HAP-1 (cell line): ENCODE measurements at regions not wholly inside any gene's neighbourhood (a gene's known extent, or its start where the extent isn't known, plus 50 kb on each side); places are given as distances from the start of the nearest gene placed in this dataset.
"Not testable (repeated sequence)": the region's sequence is repeated elsewhere in the genome, so short reads cannot be mapped to it uniquely, and the experiment has no call there.

Source experiments
- DNase-seq, 2 experiments: peaks; one replicate each; pipeline ENCODE4 v3.0.0-alpha.2; 2016 to 2020; ENCODE audit warnings: low spot score in 2 of 2
- H3K27me3 ChIP-seq: fragments of 250-450 bp; sonication (Bioruptor Pico); 2 replicates; pipeline ENCODE4 v1.5.1; 2020; ENCODE audit warnings: low read depth, mild to moderate bottlenecking, moderate library complexity
- H3K36me3 ChIP-seq: fragments of 250-450 bp; sonication (Bioruptor Pico); replicated peaks from 2 replicates; pipeline ENCODE4 v1.5.1; 2020; ENCODE audit warnings: mild to moderate bottlenecking
- H3K4me1 ChIP-seq: fragments of 250-450 bp; sonication (Bioruptor Pico); 2 replicates; pipeline ENCODE4 v1.5.1; 2020; ENCODE audit warnings: mild to moderate bottlenecking
- H3K4me3 ChIP-seq: fragments of 250-450 bp; sonication (Bioruptor Pico); 2 replicates; pipeline ENCODE4 v1.5.1; 2020; ENCODE audit warnings: mild to moderate bottlenecking, moderate library complexity
- H3K9me3 ChIP-seq: fragments of 250-450 bp; sonication (Bioruptor Pico); 2 replicates; pipeline ENCODE4 v1.5.1; 2020; ENCODE audit warnings: mild to moderate bottlenecking, moderate library complexity
- in situ Hi-C: fragments of 300-500 bp; cut with MboI; formaldehyde crosslinking; loops from 3 replicates; pipeline ENCODE4 v1.14.3; 2020; ENCODE audit warnings: low sequenced_read_pairs, inconsistent platforms, mixed read lengths

- Histone ChIP-seq H3K9me3 (no peaks in the 10 kb centered on the region), H3K4me1 (peaks cover 30% of the 10 kb centered on the region), H3K36me3 (no peaks in the 10 kb centered on the region), H3K27me3 (no peaks in the 10 kb centered on the region), H3K4me3 (no peak overlapping the region)
- no peak for DNase-seq
- in situ Hi-C loops, result no loop called here
Observed at GRCh38 chr2:173571887-173572680, 217.4 kb downstream of the CDCA7 start.

GRCh38 chr2:173572848-173573247, 218.2 kb downstream of the CDCA7 start:
- H3K4me1 ChIP-seq, result peaks cover 30% of the 10 kb centered on the region
- H3K27me3 ChIP-seq, result no peaks in the 10 kb centered on the region
- H3K9me3 ChIP-seq, result no peaks in the 10 kb centered on the region
- in situ Hi-C loops, result no loop called here
- H3K4me3 ChIP-seq, result no peak overlapping the region
- DNase-seq, result no peak
- no peaks in the 10 kb centered on the region for H3K36me3 ChIP-seq

- H3K4me1 ChIP-seq, result peaks cover 31% of the 10 kb centered on the region
- H3K27me3 ChIP-seq, H3K9me3 ChIP-seq, in situ Hi-C loops, H3K4me3 ChIP-seq, DNase-seq, H3K36me3 ChIP-seq: not testable (repeated sequence)
Observed at GRCh38 chr2:173573782-173574181, 219.1 kb downstream of the CDCA7 start.

- Histone ChIP-seq H3K36me3 (no peaks in the 10 kb centered on the region), H3K4me3 (no peak overlapping the region), H3K27me3 (no peaks in the 10 kb centered on the region), H3K4me1 (peaks cover 39% of the 10 kb centered on the region), H3K9me3 (no peaks in the 10 kb centered on the region)
- in situ Hi-C loops, result no loop called here
- no peak for DNase-seq
Observed at GRCh38 chr2:173574324-173575112, 219.8 kb downstream of the CDCA7 start.

- no peak for DNase-seq
- Histone ChIP-seq H3K4me1 (peaks cover 10% of the 10 kb centered on the region; the same call in 1 of the 2 replicates), H3K27me3 (no peaks in the 10 kb centered on the region), H3K4me3 (no peak overlapping the region), H3K9me3 (no peaks in the 10 kb centered on the region), H3K36me3 (no peaks in the 10 kb centered on the region)
- in situ Hi-C loops, result no loop called here
Observed at GRCh38 chr2:173578404-173579107, 223.9 kb downstream of the CDCA7 start.

GRCh38 chr2:173580351-173580750, 225.7 kb downstream of the CDCA7 start:
- Histone ChIP-seq H3K4me1 (peaks cover 10% of the 10 kb centered on the region; the same call in 1 of the 2 replicates), H3K9me3 (no peaks in the 10 kb centered on the region), H3K27me3 (no peaks in the 10 kb centered on the region), H3K4me3 (no peak overlapping the region), H3K36me3 (no peaks in the 10 kb centered on the region)
- DNase-seq, result no peak
- in situ Hi-C loops, result no loop called here

GRCh38 chr2:173580956-173581355, 226.3 kb downstream of the CDCA7 start:
- in situ Hi-C loops, result no loop called here
- DNase-seq, result no peak
- no peaks in the 10 kb centered on the region for H3K27me3 ChIP-seq
- H3K36me3 ChIP-seq, result no peaks in the 10 kb centered on the region
- H3K9me3 ChIP-seq, result no peaks in the 10 kb centered on the region
- peaks cover 10% of the 10 kb centered on the region; the same call in 1 of the 2 replicates for H3K4me1 ChIP-seq
- no peak overlapping the region for H3K4me3 ChIP-seq

GRCh38 chr2:173583196-173583595, 228.5 kb downstream of the CDCA7 start:
- H3K36me3 ChIP-seq, result no peaks in the 10 kb centered on the region
- no peaks in the 10 kb centered on the region for H3K27me3 ChIP-seq
- H3K4me3 ChIP-seq, result no peak overlapping the region
- no peak for DNase-seq
- H3K4me1 ChIP-seq, result peaks cover 10% of the 10 kb centered on the region; the same call in 1 of the 2 replicates
- H3K9me3 ChIP-seq, result no peaks in the 10 kb centered on the region
- in situ Hi-C loops, result no loop called here

GRCh38 chr2:173584000-173584399, 229.3 kb downstream of the CDCA7 start:
- peaks cover 7% of the 10 kb centered on the region; the same call in 1 of the 2 replicates for H3K4me1 ChIP-seq
- no peaks in the 10 kb centered on the region for H3K36me3 ChIP-seq
- H3K27me3 ChIP-seq, result no peaks in the 10 kb centered on the region
- no peaks in the 10 kb centered on the region for H3K9me3 ChIP-seq
- in situ Hi-C loops, result no loop called here
- DNase-seq, result no peak
- H3K4me3 ChIP-seq, result no peak overlapping the region

GRCh38 chr2:173584676-173585458, 230.2 kb downstream of the CDCA7 start:
- H3K4me3 ChIP-seq, result no peak overlapping the region
- H3K9me3 ChIP-seq, result no peaks in the 10 kb centered on the region
- H3K36me3 ChIP-seq, result no peaks in the 10 kb centered on the region
- in situ Hi-C loops, result no loop called here
- no peaks in the 10 kb centered on the region for H3K27me3 ChIP-seq
- DNase-seq, result no peak
- H3K4me1 ChIP-seq, result peaks cover under 1% of the 10 kb centered on the region; the same call in 1 of the 2 replicates

- Histone ChIP-seq H3K27me3 (no peaks in the 10 kb centered on the region), H3K4me3 (no peak overlapping the region), H3K4me1 (peaks cover 8% of the 10 kb centered on the region), H3K9me3 (peaks cover 21% of the 10 kb centered on the region), H3K36me3 (no peaks in the 10 kb centered on the region)
- no peak for DNase-seq
- in situ Hi-C loops, result no loop called here
Observed at GRCh38 chr2:173588931-173589369, 234.3 kb downstream of the CDCA7 start.

GRCh38 chr2:173589604-173590275, 235.1 kb downstream of the CDCA7 start:
- H3K27me3 ChIP-seq, result no peaks in the 10 kb centered on the region
- H3K4me3 ChIP-seq, result no peak overlapping the region
- in situ Hi-C loops, result no loop called here
- H3K36me3 ChIP-seq, result no peaks in the 10 kb centered on the region
- H3K9me3 ChIP-seq, result peaks cover 22% of the 10 kb centered on the region
- DNase-seq, result no peak
- peaks cover 8% of the 10 kb centered on the region for H3K4me1 ChIP-seq
